K562 (cell line): ENCODE measurements at regions not wholly inside any gene's neighbourhood (a gene's known extent, or its start where the extent isn't known, plus 50 kb on each side); places are given as distances from the start of the nearest gene placed in this dataset.

Source experiments
- HMG20A ChIP-seq: fragments of 450-650 bp; formaldehyde crosslinking; conservative IDR thresholded peaks from 2 replicates; pipeline ENCODE4 v1.4.0; 2020; ENCODE audit warnings: mild to moderate bottlenecking, mixed read lengths
- STAG1 ChIP-seq: sonication (generic); formaldehyde crosslinking; IDR thresholded peaks from 2 replicates; pipeline ENCODE4 v1.5.0; 2020; ENCODE audit warnings: missing genetic modification reagents, borderline replicate concordance
- ZBTB1 ChIP-seq: sonication (generic); formaldehyde crosslinking; IDR thresholded peaks from 2 replicates; pipeline ENCODE4 v1.8.1; 2023; ENCODE audit warnings: missing genetic modification reagents, low read depth, mild to moderate bottlenecking, borderline replicate concordance
- ZBTB40 ChIP-seq, 2 experiments: fragments of 450-650 bp in 1 of 2; sonication (generic) in 1 of 2; formaldehyde crosslinking in 1 of 2; IDR thresholded peaks; 2 replicates each; pipeline versions ENCODE4 v1.7.1 to v1.9.0; 2016 to 2022; ENCODE audit warnings: inconsistent platforms in 1 of 2, mild to moderate bottlenecking in 1 of 2, missing genetic modification reagents in 1 of 2
- ZNF707 ChIP-seq: fragments of 250-450 bp; sonication (Bioruptor Pico); conservative IDR thresholded peaks from 2 replicates; pipeline ENCODE4 v1.8.0; 2022; ENCODE audit warnings: inconsistent platforms, mild to moderate bottlenecking, moderate library complexity
- TF ChIP-seq, protein P1 (sequence below): fragments of 200-600 bp; sonication (generic); IDR thresholded peaks from one replicate; pipeline ENCODE4 v1.6.1; 2012; ENCODE audit warnings: mild to moderate bottlenecking, low read depth, low read length, inconsistent platforms

GRCh38 chr2:16319551-16320121 lies 346.0 kb downstream of the CYRIA start (continued):
- TF ChIP-seq, protein P1, sequence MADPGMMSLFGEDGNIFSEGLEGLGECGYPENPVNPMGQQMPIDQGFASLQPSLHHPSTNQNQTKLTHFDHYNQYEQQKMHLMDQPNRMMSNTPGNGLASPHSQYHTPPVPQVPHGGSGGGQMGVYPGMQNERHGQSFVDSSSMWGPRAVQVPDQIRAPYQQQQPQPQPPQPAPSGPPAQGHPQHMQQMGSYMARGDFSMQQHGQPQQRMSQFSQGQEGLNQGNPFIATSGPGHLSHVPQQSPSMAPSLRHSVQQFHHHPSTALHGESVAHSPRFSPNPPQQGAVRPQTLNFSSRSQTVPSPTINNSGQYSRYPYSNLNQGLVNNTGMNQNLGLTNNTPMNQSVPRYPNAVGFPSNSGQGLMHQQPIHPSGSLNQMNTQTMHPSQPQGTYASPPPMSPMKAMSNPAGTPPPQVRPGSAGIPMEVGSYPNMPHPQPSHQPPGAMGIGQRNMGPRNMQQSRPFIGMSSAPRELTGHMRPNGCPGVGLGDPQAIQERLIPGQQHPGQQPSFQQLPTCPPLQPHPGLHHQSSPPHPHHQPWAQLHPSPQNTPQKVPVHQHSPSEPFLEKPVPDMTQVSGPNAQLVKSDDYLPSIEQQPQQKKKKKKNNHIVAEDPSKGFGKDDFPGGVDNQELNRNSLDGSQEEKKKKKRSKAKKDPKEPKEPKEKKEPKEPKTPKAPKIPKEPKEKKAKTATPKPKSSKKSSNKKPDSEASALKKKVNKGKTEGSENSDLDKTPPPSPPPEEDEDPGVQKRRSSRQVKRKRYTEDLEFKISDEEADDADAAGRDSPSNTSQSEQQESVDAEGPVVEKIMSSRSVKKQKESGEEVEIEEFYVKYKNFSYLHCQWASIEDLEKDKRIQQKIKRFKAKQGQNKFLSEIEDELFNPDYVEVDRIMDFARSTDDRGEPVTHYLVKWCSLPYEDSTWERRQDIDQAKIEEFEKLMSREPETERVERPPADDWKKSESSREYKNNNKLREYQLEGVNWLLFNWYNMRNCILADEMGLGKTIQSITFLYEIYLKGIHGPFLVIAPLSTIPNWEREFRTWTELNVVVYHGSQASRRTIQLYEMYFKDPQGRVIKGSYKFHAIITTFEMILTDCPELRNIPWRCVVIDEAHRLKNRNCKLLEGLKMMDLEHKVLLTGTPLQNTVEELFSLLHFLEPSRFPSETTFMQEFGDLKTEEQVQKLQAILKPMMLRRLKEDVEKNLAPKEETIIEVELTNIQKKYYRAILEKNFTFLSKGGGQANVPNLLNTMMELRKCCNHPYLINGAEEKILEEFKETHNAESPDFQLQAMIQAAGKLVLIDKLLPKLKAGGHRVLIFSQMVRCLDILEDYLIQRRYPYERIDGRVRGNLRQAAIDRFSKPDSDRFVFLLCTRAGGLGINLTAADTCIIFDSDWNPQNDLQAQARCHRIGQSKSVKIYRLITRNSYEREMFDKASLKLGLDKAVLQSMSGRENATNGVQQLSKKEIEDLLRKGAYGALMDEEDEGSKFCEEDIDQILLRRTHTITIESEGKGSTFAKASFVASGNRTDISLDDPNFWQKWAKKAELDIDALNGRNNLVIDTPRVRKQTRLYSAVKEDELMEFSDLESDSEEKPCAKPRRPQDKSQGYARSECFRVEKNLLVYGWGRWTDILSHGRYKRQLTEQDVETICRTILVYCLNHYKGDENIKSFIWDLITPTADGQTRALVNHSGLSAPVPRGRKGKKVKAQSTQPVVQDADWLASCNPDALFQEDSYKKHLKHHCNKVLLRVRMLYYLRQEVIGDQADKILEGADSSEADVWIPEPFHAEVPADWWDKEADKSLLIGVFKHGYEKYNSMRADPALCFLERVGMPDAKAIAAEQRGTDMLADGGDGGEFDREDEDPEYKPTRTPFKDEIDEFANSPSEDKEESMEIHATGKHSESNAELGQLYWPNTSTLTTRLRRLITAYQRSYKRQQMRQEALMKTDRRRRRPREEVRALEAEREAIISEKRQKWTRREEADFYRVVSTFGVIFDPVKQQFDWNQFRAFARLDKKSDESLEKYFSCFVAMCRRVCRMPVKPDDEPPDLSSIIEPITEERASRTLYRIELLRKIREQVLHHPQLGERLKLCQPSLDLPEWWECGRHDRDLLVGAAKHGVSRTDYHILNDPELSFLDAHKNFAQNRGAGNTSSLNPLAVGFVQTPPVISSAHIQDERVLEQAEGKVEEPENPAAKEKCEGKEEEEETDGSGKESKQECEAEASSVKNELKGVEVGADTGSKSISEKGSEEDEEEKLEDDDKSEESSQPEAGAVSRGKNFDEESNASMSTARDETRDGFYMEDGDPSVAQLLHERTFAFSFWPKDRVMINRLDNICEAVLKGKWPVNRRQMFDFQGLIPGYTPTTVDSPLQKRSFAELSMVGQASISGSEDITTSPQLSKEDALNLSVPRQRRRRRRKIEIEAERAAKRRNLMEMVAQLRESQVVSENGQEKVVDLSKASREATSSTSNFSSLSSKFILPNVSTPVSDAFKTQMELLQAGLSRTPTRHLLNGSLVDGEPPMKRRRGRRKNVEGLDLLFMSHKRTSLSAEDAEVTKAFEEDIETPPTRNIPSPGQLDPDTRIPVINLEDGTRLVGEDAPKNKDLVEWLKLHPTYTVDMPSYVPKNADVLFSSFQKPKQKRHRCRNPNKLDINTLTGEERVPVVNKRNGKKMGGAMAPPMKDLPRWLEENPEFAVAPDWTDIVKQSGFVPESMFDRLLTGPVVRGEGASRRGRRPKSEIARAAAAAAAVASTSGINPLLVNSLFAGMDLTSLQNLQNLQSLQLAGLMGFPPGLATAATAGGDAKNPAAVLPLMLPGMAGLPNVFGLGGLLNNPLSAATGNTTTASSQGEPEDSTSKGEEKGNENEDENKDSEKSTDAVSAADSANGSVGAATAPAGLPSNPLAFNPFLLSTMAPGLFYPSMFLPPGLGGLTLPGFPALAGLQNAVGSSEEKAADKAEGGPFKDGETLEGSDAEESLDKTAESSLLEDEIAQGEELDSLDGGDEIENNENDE: no peak
- TF ChIP-seq ZNF707 (no peak), HMG20A (CRISPR knock-in tag) (no peak), ZBTB1 (CRISPR knock-in tag) (no peak), STAG1 (CRISPR knock-in tag) (no peak), ZBTB40 (IDR thresholded peaks at IDR 0.05) (no peak), ZBTB40 (CRISPR knock-in tag; IDR thresholded peaks at IDR 0.05) (no peak)
